ENCODE measurements at regions not wholly inside any gene's neighbourhood (a gene's known extent, or its start where the extent isn't known, plus 50 kb on each side); places are given as distances from the start of the nearest gene placed in this dataset.

DNA sequence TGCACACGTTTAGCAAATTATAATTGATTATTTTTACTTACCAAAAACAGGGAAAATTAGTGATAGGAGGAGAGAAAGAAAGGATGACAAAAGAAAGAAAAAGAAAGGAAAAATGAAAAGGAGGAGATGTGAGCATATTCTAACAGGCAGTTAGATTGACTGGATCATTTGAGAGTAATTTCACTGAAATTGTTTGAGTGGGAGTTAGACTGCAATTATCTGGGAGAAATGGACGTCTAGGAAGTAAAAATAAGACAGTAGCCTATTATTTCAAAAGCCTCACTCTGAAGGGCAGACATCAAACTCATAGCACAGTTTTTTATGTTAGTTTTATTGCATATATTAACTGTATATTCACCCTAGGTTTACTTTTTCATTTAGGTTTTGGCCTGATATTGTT, 272.8 kb upstream of the POU1F1 start:
- TF ChIP-seq, protein P1, sequence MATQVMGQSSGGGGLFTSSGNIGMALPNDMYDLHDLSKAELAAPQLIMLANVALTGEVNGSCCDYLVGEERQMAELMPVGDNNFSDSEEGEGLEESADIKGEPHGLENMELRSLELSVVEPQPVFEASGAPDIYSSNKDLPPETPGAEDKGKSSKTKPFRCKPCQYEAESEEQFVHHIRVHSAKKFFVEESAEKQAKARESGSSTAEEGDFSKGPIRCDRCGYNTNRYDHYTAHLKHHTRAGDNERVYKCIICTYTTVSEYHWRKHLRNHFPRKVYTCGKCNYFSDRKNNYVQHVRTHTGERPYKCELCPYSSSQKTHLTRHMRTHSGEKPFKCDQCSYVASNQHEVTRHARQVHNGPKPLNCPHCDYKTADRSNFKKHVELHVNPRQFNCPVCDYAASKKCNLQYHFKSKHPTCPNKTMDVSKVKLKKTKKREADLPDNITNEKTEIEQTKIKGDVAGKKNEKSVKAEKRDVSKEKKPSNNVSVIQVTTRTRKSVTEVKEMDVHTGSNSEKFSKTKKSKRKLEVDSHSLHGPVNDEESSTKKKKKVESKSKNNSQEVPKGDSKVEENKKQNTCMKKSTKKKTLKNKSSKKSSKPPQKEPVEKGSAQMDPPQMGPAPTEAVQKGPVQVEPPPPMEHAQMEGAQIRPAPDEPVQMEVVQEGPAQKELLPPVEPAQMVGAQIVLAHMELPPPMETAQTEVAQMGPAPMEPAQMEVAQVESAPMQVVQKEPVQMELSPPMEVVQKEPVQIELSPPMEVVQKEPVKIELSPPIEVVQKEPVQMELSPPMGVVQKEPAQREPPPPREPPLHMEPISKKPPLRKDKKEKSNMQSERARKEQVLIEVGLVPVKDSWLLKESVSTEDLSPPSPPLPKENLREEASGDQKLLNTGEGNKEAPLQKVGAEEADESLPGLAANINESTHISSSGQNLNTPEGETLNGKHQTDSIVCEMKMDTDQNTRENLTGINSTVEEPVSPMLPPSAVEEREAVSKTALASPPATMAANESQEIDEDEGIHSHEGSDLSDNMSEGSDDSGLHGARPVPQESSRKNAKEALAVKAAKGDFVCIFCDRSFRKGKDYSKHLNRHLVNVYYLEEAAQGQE (IDR thresholded peaks at IDR 0.05; ENCODE audit: borderline replicate concordance) = peak; percentile 80
- TF ChIP-seq RAD21 (conservative IDR thresholded peaks at IDR 0.05) = peak; percentile 8
- no peak for TF ChIP-seq SMC3 (conservative IDR thresholded peaks at IDR 0.05; ENCODE audit: poor library complexity)
- TF ChIP-seq EP300 (conservative IDR thresholded peaks at IDR 0.05; ENCODE audit: poor library complexity, severe bottlenecking) = peak; percentile 95
- TF ChIP-seq POLR2AphosphoS5 (IDR thresholded peaks at IDR 0.05) = peak; percentile 83
- H3K27me3 ChIP-seq (ENCODE audit: insufficient read depth, low read depth, low read length) = no peaks in the 10 kb centered on the region
- no peak overlapping the region for H2AFZ ChIP-seq (ENCODE audit: low read depth, low read length)
- H3K9me2 ChIP-seq (ENCODE audit: insufficient read depth, low read length) = no peaks in the 10 kb centered on the region
- H3K4me2 ChIP-seq (ENCODE audit: low read length) = peak overlapping the region; percentile 34
- H3F3A ChIP-seq (ENCODE audit: insufficient read depth, low read length, poor library complexity, severe bottlenecking) = no peaks in the 10 kb centered on the region
- no peak overlapping the region for H3K9ac ChIP-seq (ENCODE audit: low read length)
- no peaks in the 10 kb centered on the region for H3K9me3 ChIP-seq (ENCODE audit: low read length)
- H3K27ac ChIP-seq (ENCODE audit: low read length) = peak overlapping the region; percentile 58
- no peaks in the 10 kb centered on the region for H3K79me2 ChIP-seq (replicated peaks; ENCODE audit: insufficient read depth, low read length)
- no peaks in the 10 kb centered on the region for H4K20me1 ChIP-seq (ENCODE audit: insufficient read depth)
- H3K36me3 ChIP-seq (ENCODE audit: insufficient read depth, low read length) = no peaks in the 10 kb centered on the region
- no peak overlapping the region for H3K4me3 ChIP-seq (ENCODE audit: low read length)

DNA sequence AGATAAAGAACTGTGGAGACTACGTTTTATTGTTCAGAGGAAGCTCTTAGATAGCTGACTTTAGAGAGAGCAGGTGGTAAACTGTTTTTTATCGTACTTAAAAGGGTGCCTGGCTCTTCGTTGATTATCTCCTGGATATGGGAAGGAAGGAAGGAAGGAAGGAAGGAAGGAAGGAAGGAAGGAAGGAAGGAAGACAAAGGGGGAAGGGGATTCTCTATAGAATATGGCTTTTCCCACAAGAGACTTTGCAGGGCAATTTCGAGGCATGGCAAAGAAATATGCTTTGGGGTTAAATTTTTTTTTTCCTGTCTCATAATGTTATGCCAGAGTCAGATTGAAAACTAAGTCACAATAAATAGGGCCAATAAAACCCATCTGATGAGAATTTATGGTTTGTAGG, 271.9 kb upstream of the POU1F1 start:
- Histone ChIP-seq H3K4me2 (ENCODE audit: low read length) (no peak overlapping the region), H3K4me3 (ENCODE audit: low read length) (no peak overlapping the region)

More for the DNA sequence above, 271.9 kb upstream of the POU1F1 start:
- H3K27ac ChIP-seq (ENCODE audit: low read length) = peak overlapping the region; percentile 58
- no peaks in the 10 kb centered on the region for H3F3A ChIP-seq (ENCODE audit: insufficient read depth, low read length, poor library complexity, severe bottlenecking)
- H3K9ac ChIP-seq (ENCODE audit: low read length) = no peak overlapping the region
- H3K27me3 ChIP-seq (ENCODE audit: insufficient read depth, low read depth, low read length) = no peaks in the 10 kb centered on the region
- H3K9me3 ChIP-seq (ENCODE audit: low read length) = no peaks in the 10 kb centered on the region
- no peaks in the 10 kb centered on the region for H4K20me1 ChIP-seq (ENCODE audit: insufficient read depth)
- H3K9me2 ChIP-seq (ENCODE audit: insufficient read depth, low read length) = no peaks in the 10 kb centered on the region
- H2AFZ ChIP-seq (ENCODE audit: low read depth, low read length) = no peak overlapping the region
- no peak for TF ChIP-seq EP300 (conservative IDR thresholded peaks at IDR 0.05; ENCODE audit: poor library complexity, severe bottlenecking)
- no peak for TF ChIP-seq EZH2 (IDR thresholded peaks at IDR 0.05; ENCODE audit: borderline replicate concordance, insufficient read depth, low read length, poor library complexity, severe bottlenecking)
- TF ChIP-seq, protein P2, sequence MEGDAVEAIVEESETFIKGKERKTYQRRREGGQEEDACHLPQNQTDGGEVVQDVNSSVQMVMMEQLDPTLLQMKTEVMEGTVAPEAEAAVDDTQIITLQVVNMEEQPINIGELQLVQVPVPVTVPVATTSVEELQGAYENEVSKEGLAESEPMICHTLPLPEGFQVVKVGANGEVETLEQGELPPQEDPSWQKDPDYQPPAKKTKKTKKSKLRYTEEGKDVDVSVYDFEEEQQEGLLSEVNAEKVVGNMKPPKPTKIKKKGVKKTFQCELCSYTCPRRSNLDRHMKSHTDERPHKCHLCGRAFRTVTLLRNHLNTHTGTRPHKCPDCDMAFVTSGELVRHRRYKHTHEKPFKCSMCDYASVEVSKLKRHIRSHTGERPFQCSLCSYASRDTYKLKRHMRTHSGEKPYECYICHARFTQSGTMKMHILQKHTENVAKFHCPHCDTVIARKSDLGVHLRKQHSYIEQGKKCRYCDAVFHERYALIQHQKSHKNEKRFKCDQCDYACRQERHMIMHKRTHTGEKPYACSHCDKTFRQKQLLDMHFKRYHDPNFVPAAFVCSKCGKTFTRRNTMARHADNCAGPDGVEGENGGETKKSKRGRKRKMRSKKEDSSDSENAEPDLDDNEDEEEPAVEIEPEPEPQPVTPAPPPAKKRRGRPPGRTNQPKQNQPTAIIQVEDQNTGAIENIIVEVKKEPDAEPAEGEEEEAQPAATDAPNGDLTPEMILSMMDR (IDR thresholded peaks at IDR 0.05; ENCODE audit: poor library complexity, severe bottlenecking) = no peak
- TF ChIP-seq POLR2AphosphoS5 (IDR thresholded peaks at IDR 0.05) = no peak
- TF ChIP-seq SMC3 (conservative IDR thresholded peaks at IDR 0.05; ENCODE audit: poor library complexity) = no peak
- TF ChIP-seq, protein P1 (IDR thresholded peaks at IDR 0.05; ENCODE audit: borderline replicate concordance) = no peak
- no peak for TF ChIP-seq RAD21 (conservative IDR thresholded peaks at IDR 0.05)
- TF ChIP-seq MXI1 (conservative IDR thresholded peaks at IDR 0.05; ENCODE audit: poor library complexity, severe bottlenecking) = no peak
- no peak for TF ChIP-seq TAF1 (IDR thresholded peaks at IDR 0.05; ENCODE audit: low read depth)
- H3K79me2 ChIP-seq (replicated peaks; ENCODE audit: insufficient read depth, low read length) = no peaks in the 10 kb centered on the region
- no peaks in the 10 kb centered on the region for H3K36me3 ChIP-seq (ENCODE audit: insufficient read depth, low read length)

Measured in neural cell (in vitro differentiated cells).